H1 (cell line): ENCODE measurements at regions not wholly inside any gene's neighbourhood (a gene's known extent, or its start where the extent isn't known, plus 50 kb on each side); places are given as distances from the start of the nearest gene placed in this dataset.

Experiments used
- CTCF ChIA-PET: fragments of 300-600 bp; sonication (Branson Sonifier 250); formaldehyde crosslinking; loops from one replicate; lab custom pipeline; 2021; ENCODE audit not compliant: partially characterized antibody; lab: Charles Lee
- POLR2A ChIA-PET: fragments of 300-600 bp; sonication (Branson Sonifier 250); formaldehyde crosslinking; loops from one replicate; lab custom pipeline; 2021; ENCODE audit warnings: inconsistent platforms; ENCODE audit not compliant: partially characterized antibody; lab: Charles Lee
- DNase-seq, 2 experiments: peaks; one replicate each; pipeline versions ENCODE4 v3.0.0 to v3.0.0-alpha.2; 2010 to 2022; ENCODE audit warnings: low spot score in 2 of 2, low read depth in 1 of 2, mixed read lengths in 1 of 2
- FAIRE-seq: peaks from 2 replicates; lab custom pipeline; 2011; peaks lifted over from hg19 to GRCh38; lab: Jason Lieb, UNC
- H2AFZ ChIP-seq: 2 replicates; pipeline ENCODE4 v1.8.1; 2012; ENCODE audit warnings: low read length, inconsistent platforms
- H2AK5ac ChIP-seq: 2 replicates; pipeline ENCODE4 v1.6.1; 2013; ENCODE audit warnings: low read depth, low read length
- H2BK120ac ChIP-seq: replicated peaks from 2 replicates; pipeline ENCODE3; 2013; ENCODE audit warnings: low read depth, low read length, inconsistent platforms
- H2BK12ac ChIP-seq: 2 replicates; pipeline ENCODE4 v1.6.1; 2013; ENCODE audit warnings: low read depth, low read length
- H2BK15ac ChIP-seq: 2 replicates; pipeline ENCODE4 v1.6.1; 2013; ENCODE audit warnings: low read length
- H2BK20ac ChIP-seq: 2 replicates; pipeline ENCODE4 v1.6.1; 2013; ENCODE audit warnings: low read length
- H2BK5ac ChIP-seq: 2 replicates; pipeline ENCODE4 v1.6.1; 2013; ENCODE audit warnings: low read depth, low read length
- H3K14ac ChIP-seq: 2 replicates; pipeline ENCODE4 v1.6.1; 2013; ENCODE audit warnings: inconsistent platforms; ENCODE audit not compliant: insufficient read length
- H3K18ac ChIP-seq: 2 replicates; pipeline ENCODE4 v1.6.1; 2013; ENCODE audit warnings: low read length; ENCODE audit errors: extremely low read depth
- H3K23ac ChIP-seq: 2 replicates; pipeline ENCODE4 v1.6.1; 2013; ENCODE audit warnings: inconsistent platforms; ENCODE audit not compliant: insufficient read length
- H3K23me2 ChIP-seq: 2 replicates; pipeline ENCODE4 v1.6.1; 2013; ENCODE audit warnings: low read depth, low read length
- H3K27ac ChIP-seq: 2 replicates; pipeline ENCODE4 v1.6.1; 2011; ENCODE audit warnings: low read depth, low read length, inconsistent platforms
- H3K27me3 ChIP-seq, 4 experiments: replicated peaks in 1 of 4; 1 replicate in 1 of 4; 2 replicates in 3 of 4; pipeline versions ENCODE4 v1.6.1 to v1.8.1; 2011 to 2013; ENCODE audit warnings: low read length in 3 of 4, mild to moderate bottlenecking in 3 of 4, inconsistent platforms in 2 of 4, mixed read lengths in 2 of 4, moderate library complexity in 1 of 4; ENCODE audit not compliant: control insufficient read depth in 3 of 4, insufficient read depth in 3 of 4; ENCODE audit errors: extremely low read depth in 1 of 4
- H3K36me3 ChIP-seq, 4 experiments: 2 replicates each; pipeline versions ENCODE4 v1.6.1 to v1.8.1; 2011 to 2013; ENCODE audit warnings: mild to moderate bottlenecking in 4 of 4, low read length in 3 of 4, moderate library complexity in 2 of 4, control low read depth in 1 of 4, inconsistent platforms in 1 of 4; ENCODE audit not compliant: insufficient read depth in 4 of 4, control insufficient read depth in 2 of 4
- H3K4ac ChIP-seq: replicated peaks from 2 replicates; pipeline ENCODE3; 2013; ENCODE audit warnings: low read length, low read depth, mixed read lengths, inconsistent platforms; ENCODE audit not compliant: insufficient read length
- H3K4me1 ChIP-seq, 4 experiments: replicated peaks in 1 of 4; 1 replicate in 1 of 4; 2 replicates in 3 of 4; pipeline versions ENCODE4 v1.6.1 to v1.8.1; 2011 to 2013; ENCODE audit warnings: low read length in 3 of 4, inconsistent platforms in 2 of 4, mixed read lengths in 1 of 4; ENCODE audit not compliant: insufficient read depth in 4 of 4, control insufficient read depth in 3 of 4
- H3K4me2 ChIP-seq, 2 experiments: 2 replicates each; pipeline versions ENCODE4 v1.6.1 to v1.8.1; 2011 to 2013; ENCODE audit warnings: low read depth in 2 of 2, low read length in 2 of 2, control low read depth in 1 of 2, inconsistent platforms in 1 of 2, mild to moderate bottlenecking in 1 of 2; ENCODE audit not compliant: insufficient read depth in 1 of 2
- H3K4me3 ChIP-seq, 4 experiments: fragments of 200-600, 300-600 bp in 1 of 4; sonication (generic), shearing (Covaris generic), sonication (Bioruptor Twin) in 1 of 4; 2 replicates each; pipeline versions ENCODE4 v1.5.1 to v1.8.1; 2011 to 2016; ENCODE audit warnings: low read length in 4 of 4, low read depth in 3 of 4, control low read depth in 2 of 4, inconsistent platforms in 2 of 4, mild to moderate bottlenecking in 2 of 4, mixed read lengths in 1 of 4, moderate library complexity in 1 of 4; ENCODE audit not compliant: insufficient read depth in 2 of 4; ENCODE audit errors: extremely low read depth in 1 of 4
- H3K56ac ChIP-seq: replicated peaks from 2 replicates; pipeline ENCODE3; 2013; ENCODE audit warnings: low read depth, mild to moderate bottlenecking, mixed read lengths, low read length, inconsistent platforms; ENCODE audit not compliant: insufficient read length
- H3K79me1 ChIP-seq: 2 replicates; pipeline ENCODE4 v1.6.1; 2013; ENCODE audit warnings: low read depth, low read length, control low read depth
- H3K79me2 ChIP-seq, 2 experiments: 2 replicates each; pipeline versions ENCODE4 v1.6.1 to v1.8.1; 2012 to 2013; ENCODE audit warnings: low read length in 2 of 2, mild to moderate bottlenecking in 2 of 2, inconsistent platforms in 1 of 2; ENCODE audit not compliant: insufficient read depth in 2 of 2, control insufficient read depth in 1 of 2
- H3K9ac ChIP-seq, 4 experiments: replicated peaks in 1 of 4; 1 replicate in 1 of 4; 2 replicates in 3 of 4; pipeline versions ENCODE4 v1.6.1 to v1.8.1; 2011 to 2013; ENCODE audit warnings: low read depth in 3 of 4, low read length in 3 of 4, control low read depth in 2 of 4, mild to moderate bottlenecking in 2 of 4, moderate library complexity in 2 of 4, inconsistent platforms in 1 of 4; ENCODE audit errors: extremely low read depth in 1 of 4
- H3K9me3 ChIP-seq, 2 experiments: 2 replicates each; pipeline versions ENCODE4 v1.6.1 to v1.8.1; 2012 to 2013; ENCODE audit warnings: mild to moderate bottlenecking in 2 of 2, moderate library complexity in 2 of 2, control low read depth in 1 of 2, inconsistent platforms in 1 of 2, low read depth in 1 of 2, low read length in 1 of 2, mixed read lengths in 1 of 2; ENCODE audit not compliant: insufficient read depth in 2 of 2
- H4K20me1 ChIP-seq, 2 experiments: replicated peaks in 1 of 2; 2 replicates each; pipeline versions ENCODE3 to v1.8.1; 2011 to 2013; ENCODE audit warnings: inconsistent platforms in 2 of 2, low read length in 2 of 2, mild to moderate bottlenecking in 1 of 2; ENCODE audit not compliant: insufficient read depth in 2 of 2, control insufficient read depth in 1 of 2
- H4K5ac ChIP-seq: 2 replicates; pipeline ENCODE4 v1.6.1; 2013; ENCODE audit warnings: low read length, low read depth, mixed read lengths, inconsistent platforms; ENCODE audit not compliant: insufficient read length
- H4K8ac ChIP-seq: 2 replicates; pipeline ENCODE4 v1.8.0; 2013; ENCODE audit warnings: mild to moderate bottlenecking, moderate library complexity, low read length, inconsistent platforms; ENCODE audit not compliant: insufficient read depth; ENCODE audit errors: extremely low read depth
- H4K91ac ChIP-seq: replicated peaks from 2 replicates; pipeline ENCODE3; 2013; ENCODE audit warnings: low read length, mixed read lengths, inconsistent platforms; ENCODE audit not compliant: insufficient read length
- JUND ChIP-seq: IDR thresholded peaks from 2 replicates; pipeline ENCODE4 v1.6.1; 2011; ENCODE audit warnings: mild to moderate bottlenecking, improper control_type of control experiment, low read length
- MAFK ChIP-seq: IDR thresholded peaks from 2 replicates; pipeline ENCODE4 v1.6.1; 2012; ENCODE audit warnings: low read depth, mild to moderate bottlenecking, improper control_type of control experiment, low read length
- SRF ChIP-seq: IDR thresholded peaks from 2 replicates; pipeline ENCODE4 v1.6.1; 2011; ENCODE audit warnings: mild to moderate bottlenecking, low read depth, low read length, moderate library complexity
- WGBS, 2 experiments: shearing (Covaris generic) in 1 of 2; methylation state at CpG; one replicate each; pipeline versions ENCODE4 v1.1.6 to v1.1.7; 2013 to 2015; ENCODE audit warnings: low lambda C conversion rate in 2 of 2, mixed read lengths in 2 of 2, inconsistent platforms in 1 of 2, low coverage in 1 of 2, missing lambda C conversion rate in 1 of 2; ENCODE audit not compliant: insufficient replicate concordance in 2 of 2, insufficient coverage in 1 of 2, insufficient read length in 1 of 2; ENCODE audit errors: extremely low coverage in 1 of 2, missing lambda C conversion rate in 1 of 2; 5-methylcytosine and 5-hydroxymethylcytosine counted together

DNA sequence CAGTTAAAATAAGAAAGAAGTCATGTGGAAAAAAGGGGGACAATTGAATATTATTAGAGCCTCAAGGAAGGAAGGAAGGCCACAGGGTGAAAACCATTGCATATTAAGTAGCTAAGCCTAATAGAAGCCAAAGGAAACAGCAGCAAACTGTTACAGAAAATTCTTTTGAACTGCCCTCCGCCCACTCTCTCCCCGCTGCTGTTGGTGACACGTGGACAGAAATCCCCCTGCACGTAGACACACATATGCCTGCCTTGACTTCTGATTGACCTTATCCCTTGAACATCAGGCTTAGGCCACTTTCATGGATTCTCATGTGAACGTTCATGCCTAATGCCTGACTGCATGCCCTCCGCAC lies 229.1 kb downstream of the KCNRG start:
- Histone ChIP-seq H2BK5ac (no peak overlapping the region), H4K20me1 (no peaks in the 10 kb centered on the region), H3K36me3 (no peaks in the 10 kb centered on the region), H3K4me2 (no peak overlapping the region), H3K14ac (no peak overlapping the region), H3K9ac (no peak overlapping the region), H2BK12ac (no peak overlapping the region; the same call in 1 of the 2 replicates), H3K23me2 (no peaks in the 10 kb centered on the region), H2BK20ac (no peak overlapping the region), H3K23ac (no peak overlapping the region), H2BK15ac (no peak overlapping the region), H3K4ac (no peak overlapping the region), H3K27ac (no peak overlapping the region), H3K4me3 (no peak overlapping the region), H4K5ac (no peak overlapping the region), H3K56ac (no peak overlapping the region), H4K8ac (no peak overlapping the region), H3K79me2 (no peaks in the 10 kb centered on the region), H2BK120ac (no peak overlapping the region), H3K9me3 (no peaks in the 10 kb centered on the region), H3K18ac (no peak overlapping the region), H3K79me1 (no peaks in the 10 kb centered on the region), H3K27me3 (no peaks in the 10 kb centered on the region), H2AK5ac (no peak overlapping the region), H2AFZ (no peak overlapping the region), H4K91ac (no peak overlapping the region), H3K4me1 (no peaks in the 10 kb centered on the region)
- POLR2A ChIA-PET, result no interaction called here
- CTCF ChIA-PET, result no interaction called here
- WGBS, 2 experiments, result 90% methylated on average over 6 of the region's 6 CpGs; no CpG with 5 or more reads in 1 of the 2 experiments
- DNase-seq, result no peak
- no peak for FAIRE-seq
- TF ChIP-seq MAFK, result no peak
- TF ChIP-seq SRF, result no peak
- no peak for TF ChIP-seq JUND
